HUES48 (cell line): ENCODE measurements at regions not wholly inside any gene's neighbourhood (a gene's known extent, or its start where the extent isn't known, plus 50 kb on each side); places are given as distances from the start of the nearest gene placed in this dataset.

ENCODE experiments used
- H3K27ac ChIP-seq: one replicate; pipeline ENCODE4 v1.7.0; 2013; ENCODE audit warnings: low read depth, low read length, inconsistent platforms
- H3K27me3 ChIP-seq: 2 replicates; pipeline ENCODE4 v1.6.1; 2013; ENCODE audit warnings: mild to moderate bottlenecking, low read length; ENCODE audit not compliant: control insufficient read depth, insufficient read depth
- H3K36me3 ChIP-seq: 2 replicates; pipeline ENCODE4 v1.6.1; 2013; ENCODE audit warnings: low read length; ENCODE audit not compliant: control insufficient read depth, insufficient read depth
- H3K4me1 ChIP-seq: 2 replicates; pipeline ENCODE4 v1.6.1; 2013; ENCODE audit warnings: mild to moderate bottlenecking, low read length; ENCODE audit not compliant: control insufficient read depth, insufficient read depth
- H3K4me3 ChIP-seq: 2 replicates; pipeline ENCODE4 v1.5.1; 2013; ENCODE audit warnings: mild to moderate bottlenecking, low read depth, low read length
- H3K9ac ChIP-seq: 2 replicates; pipeline ENCODE4 v1.6.1; 2013; ENCODE audit warnings: mild to moderate bottlenecking, low read depth, low read length, moderate library complexity
- H3K9me3 ChIP-seq: 2 replicates; pipeline ENCODE4 v1.6.1; 2013; ENCODE audit warnings: low read length; ENCODE audit not compliant: control insufficient read depth, insufficient read depth

DNA sequence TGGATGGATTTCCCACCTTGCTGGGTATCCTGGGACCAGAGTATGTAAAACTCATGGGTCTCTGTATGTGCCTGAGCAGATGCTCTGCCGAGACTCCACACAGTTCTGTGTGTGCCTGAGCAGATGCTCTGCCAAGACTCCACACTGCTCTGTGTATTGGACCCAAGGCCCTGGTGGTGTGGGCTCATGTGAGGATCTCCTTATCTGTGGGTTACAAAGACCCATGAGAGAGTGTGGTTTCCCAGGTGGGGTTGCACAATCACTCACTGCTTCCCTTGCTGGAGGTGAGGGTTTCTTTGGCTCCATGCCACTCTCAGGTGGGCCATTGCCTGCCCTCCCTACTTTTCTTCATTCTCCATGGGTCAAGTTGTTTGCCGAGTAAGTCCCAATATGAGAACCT, 141.5 kb downstream of the TBC1D30 start:
- Histone ChIP-seq H3K4me1 (no peaks in the 10 kb centered on the region), H3K27me3 (no peaks in the 10 kb centered on the region), H3K36me3 (no peaks in the 10 kb centered on the region), H3K4me3 (no peak overlapping the region), H3K9ac (no peak overlapping the region), H3K9me3 (no peaks in the 10 kb centered on the region), H3K27ac (no peak overlapping the region)

DNA sequence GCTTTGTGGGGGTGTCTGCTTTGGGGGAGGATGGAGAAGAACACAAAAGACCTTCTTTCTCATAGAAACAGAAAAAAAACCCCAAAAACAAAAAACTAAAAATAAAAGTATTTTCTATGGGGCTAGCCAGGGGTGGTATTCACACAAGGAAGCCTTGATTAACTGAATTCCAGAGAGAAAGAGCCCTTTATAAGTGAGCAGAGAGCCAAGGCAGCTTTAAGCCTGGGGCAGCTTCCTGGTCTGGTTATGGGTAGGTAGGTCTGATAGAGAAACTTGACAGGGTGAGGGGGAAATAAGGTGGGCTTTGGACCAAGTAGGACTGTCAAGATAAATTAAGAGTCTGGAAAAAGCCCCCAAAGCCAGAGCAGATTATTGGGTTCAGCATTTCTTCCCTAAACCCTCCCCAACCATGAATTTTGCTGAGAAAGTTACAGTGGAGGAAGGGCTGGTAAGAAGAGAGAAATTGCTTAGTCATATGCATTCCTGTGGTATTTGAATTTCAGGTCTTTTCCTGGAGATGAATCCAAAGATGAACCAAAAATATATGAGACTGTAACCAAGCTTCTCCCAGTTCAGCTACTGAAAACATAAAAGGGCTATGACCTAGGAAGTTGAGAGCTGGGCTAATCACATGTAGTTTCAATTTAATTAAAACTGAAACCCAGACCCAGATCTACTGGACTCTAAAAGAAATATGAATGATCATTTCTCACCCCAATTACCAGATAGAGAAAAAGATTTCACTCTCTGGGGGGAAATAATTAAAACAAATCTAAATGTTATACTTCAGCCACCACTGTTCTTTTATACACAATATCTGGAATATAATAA, 144.8 kb downstream of the TBC1D30 start:
- H3K36me3 ChIP-seq = no peaks in the 10 kb centered on the region
- no peaks in the 10 kb centered on the region for H3K9me3 ChIP-seq
- no peak overlapping the region for H3K9ac ChIP-seq
- H3K27me3 ChIP-seq = no peaks in the 10 kb centered on the region
- H3K4me1 ChIP-seq = no peaks in the 10 kb centered on the region
- no peak overlapping the region for H3K27ac ChIP-seq
- H3K4me3 ChIP-seq = no peak overlapping the region

DNA sequence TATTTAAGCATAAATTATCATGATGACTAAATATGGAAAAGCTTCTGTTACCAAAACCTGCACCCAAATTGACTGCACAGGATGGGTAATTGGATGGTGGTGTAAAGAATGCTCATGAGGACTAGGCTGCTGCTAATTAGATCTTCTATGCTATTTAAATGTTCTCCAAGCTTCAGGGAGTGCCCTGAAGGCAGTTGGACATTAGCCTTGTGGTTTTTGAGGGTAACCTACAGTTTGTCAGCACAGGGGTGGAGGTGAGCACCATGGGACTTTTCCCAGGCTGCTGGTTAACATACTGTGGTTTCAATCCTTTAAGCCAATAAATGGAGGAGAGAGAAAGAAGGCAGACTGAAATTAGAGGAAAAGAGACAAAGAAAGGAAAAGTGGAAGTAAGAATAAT, 145.0 kb downstream of the WIF1 start:
- no peak overlapping the region for H3K4me3 ChIP-seq
- no peak overlapping the region for H3K9ac ChIP-seq
- no peaks in the 10 kb centered on the region for H3K27me3 ChIP-seq
- H3K27ac ChIP-seq = no peak overlapping the region
- no peaks in the 10 kb centered on the region for H3K9me3 ChIP-seq
- H3K4me1 ChIP-seq = no peaks in the 10 kb centered on the region
- H3K36me3 ChIP-seq = no peaks in the 10 kb centered on the region

- Histone ChIP-seq H3K4me3 (no peak overlapping the region), H3K27me3 (no peaks in the 10 kb centered on the region), H3K27ac (no peak overlapping the region), H3K9me3 (peaks cover 10% of the 10 kb centered on the region), H3K9ac (no peak overlapping the region), H3K36me3 (0 out of 2 replicates have a peak, but pooled peaks cover 2% of the 10 kb centered on the region), H3K4me1 (no peaks in the 10 kb centered on the region)
Measured at GRCh38 chr12:64983771-64984278, 137.3 kb downstream of the WIF1 start.

DNA sequence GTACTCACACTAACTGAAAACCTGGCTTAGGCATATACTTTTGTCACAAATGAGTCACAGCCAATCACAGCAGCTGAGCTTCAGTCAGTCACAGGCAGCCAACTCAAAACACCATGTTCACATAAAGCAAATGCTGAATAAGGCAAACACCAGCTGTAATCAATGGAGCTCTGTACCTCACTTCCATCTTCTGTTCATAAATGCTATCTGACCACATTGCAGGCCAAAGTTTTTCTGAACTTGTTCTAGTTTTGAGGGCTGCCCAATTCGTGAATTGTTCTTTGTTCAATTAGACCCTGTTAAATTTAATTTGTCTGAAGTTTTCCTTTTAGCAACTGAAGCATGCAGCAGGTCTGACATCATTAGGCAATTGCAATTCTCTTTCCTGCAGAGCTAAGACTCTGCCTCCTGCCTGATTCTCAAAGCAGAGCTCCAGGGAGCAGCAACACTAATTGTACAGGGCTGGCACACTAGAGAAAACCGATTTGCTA, 129.9 kb downstream of the WIF1 start:
- Histone ChIP-seq H3K9ac (no peak overlapping the region), H3K36me3 (no peaks in the 10 kb centered on the region), H3K4me1 (peaks cover 29% of the 10 kb centered on the region), H3K27me3 (no peaks in the 10 kb centered on the region), H3K27ac (peak overlapping the region; percentile 93), H3K9me3 (peaks cover 14% of the 10 kb centered on the region), H3K4me3 (peak overlapping the region; percentile 44)

DNA sequence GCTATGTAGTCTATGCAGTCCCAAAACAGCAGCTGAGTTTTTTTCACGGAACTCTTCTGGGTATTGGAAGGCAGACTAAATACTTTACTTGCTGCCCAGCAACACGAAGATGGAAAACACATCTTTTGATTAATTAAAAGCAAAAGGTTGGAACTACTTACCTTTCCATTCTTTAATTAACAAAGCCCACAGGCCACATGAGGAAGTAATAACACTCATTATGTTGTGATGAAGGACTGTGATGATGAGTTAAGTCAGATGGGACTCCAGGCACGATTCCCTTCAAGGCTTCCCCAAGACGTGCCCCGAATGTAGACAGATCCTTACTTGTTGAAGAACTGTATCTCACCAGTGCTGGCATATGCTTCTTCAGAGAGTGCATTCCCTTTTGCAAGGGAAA, 129.0 kb downstream of the WIF1 start:
- no peaks in the 10 kb centered on the region for H3K36me3 ChIP-seq
- peaks cover 14% of the 10 kb centered on the region for H3K9me3 ChIP-seq
- H3K4me1 ChIP-seq = peaks cover 29% of the 10 kb centered on the region
- H3K27me3 ChIP-seq = no peaks in the 10 kb centered on the region
- H3K9ac ChIP-seq = peak overlapping the region; percentile 22; the same call in 1 of the 2 replicates
- H3K4me3 ChIP-seq = peak overlapping the region; percentile 44
- H3K27ac ChIP-seq = peak overlapping the region; percentile 93

- Histone ChIP-seq H3K9ac (peak overlapping the region; percentile 22; the same call in 1 of the 2 replicates), H3K4me3 (peak overlapping the region; percentile 44), H3K36me3 (no peaks in the 10 kb centered on the region), H3K9me3 (peaks cover 14% of the 10 kb centered on the region), H3K27ac (peak overlapping the region; percentile 93), H3K4me1 (peaks cover 29% of the 10 kb centered on the region), H3K27me3 (no peaks in the 10 kb centered on the region)
Measured at GRCh38 chr12:64992641-64993040, 128.5 kb downstream of the WIF1 start.

- H3K9me3 ChIP-seq = peaks cover 14% of the 10 kb centered on the region
- peaks cover 29% of the 10 kb centered on the region for H3K4me1 ChIP-seq
- peak overlapping the region; percentile 23; the same call in 1 of the 2 replicates for H3K4me3 ChIP-seq
- no peaks in the 10 kb centered on the region for H3K36me3 ChIP-seq
- H3K27ac ChIP-seq = peak overlapping the region; percentile 93
- H3K9ac ChIP-seq = no peak overlapping the region; the same call in 1 of the 2 replicates
- no peaks in the 10 kb centered on the region for H3K27me3 ChIP-seq
Measured at GRCh38 chr12:64993461-64993860, 127.6 kb downstream of the WIF1 start.

GRCh38 chr12:64995816-64996215, 125.3 kb downstream of the WIF1 start:
- peaks cover 4% of the 10 kb centered on the region for H3K9me3 ChIP-seq
- H3K4me3 ChIP-seq = no peak overlapping the region
- peaks cover 13% of the 10 kb centered on the region for H3K27me3 ChIP-seq
- H3K4me1 ChIP-seq = peaks cover 40% of the 10 kb centered on the region
- no peak overlapping the region for H3K27ac ChIP-seq
- H3K9ac ChIP-seq = no peak overlapping the region
- H3K36me3 ChIP-seq = no peaks in the 10 kb centered on the region

- H3K27ac ChIP-seq = no peak overlapping the region
- H3K4me3 ChIP-seq = no peak overlapping the region
- peaks cover 4% of the 10 kb centered on the region for H3K9me3 ChIP-seq
- no peak overlapping the region for H3K9ac ChIP-seq
- H3K36me3 ChIP-seq = no peaks in the 10 kb centered on the region
- H3K4me1 ChIP-seq = peaks cover 27% of the 10 kb centered on the region
- H3K27me3 ChIP-seq = peaks cover 20% of the 10 kb centered on the region
Measured at GRCh38 chr12:64997858-64998257, 123.2 kb downstream of the WIF1 start.
